ENCODE measurements at regions not wholly inside any gene's neighbourhood (a gene's known extent, or its start where the extent isn't known, plus 50 kb on each side); places are given as distances from the start of the nearest gene placed in this dataset.
"Not testable (repeated sequence)": the region's sequence is repeated elsewhere in the genome, so short reads cannot be mapped to it uniquely, and the experiment has no call there.

DNA sequence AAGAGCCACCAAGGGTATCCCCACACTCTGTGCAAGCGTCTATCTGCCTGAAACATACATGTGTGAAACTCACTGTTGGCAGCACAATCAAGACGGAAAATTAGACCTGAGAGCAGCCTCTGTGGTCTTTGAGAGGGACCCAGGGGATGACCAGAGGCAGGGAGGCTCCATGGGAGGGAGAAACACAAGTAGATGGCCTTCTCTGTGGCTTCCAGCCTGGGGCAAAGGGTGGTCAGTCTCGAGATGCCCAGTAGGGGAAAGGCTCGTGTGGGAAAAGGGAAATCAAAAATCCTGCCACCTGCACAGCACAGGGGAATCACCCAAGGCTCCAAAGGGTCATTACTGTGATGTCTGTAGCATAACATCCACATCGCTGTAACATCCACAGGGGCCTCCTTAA is 823.3 kb downstream of the KCNJ18 start:
- H3K9me3 ChIP-seq (ENCODE audit: control insufficient read depth, insufficient read depth, low read length), result peaks cover 56% of the 10 kb centered on the region
- POLR2A ChIA-PET, result no interaction called here
- H3K27ac ChIP-seq (ENCODE audit: low read depth, low read length), result no peak overlapping the region
- no peaks in the 10 kb centered on the region for H3K27me3 ChIP-seq (ENCODE audit: control insufficient read depth, insufficient read depth, low read length)
- no peak overlapping the region for H3K4me3 ChIP-seq (ENCODE audit: low read depth, low read length)
- DNase-seq (ENCODE audit: low read depth, low spot score), result no peak
- TF ChIP-seq, protein P1, sequence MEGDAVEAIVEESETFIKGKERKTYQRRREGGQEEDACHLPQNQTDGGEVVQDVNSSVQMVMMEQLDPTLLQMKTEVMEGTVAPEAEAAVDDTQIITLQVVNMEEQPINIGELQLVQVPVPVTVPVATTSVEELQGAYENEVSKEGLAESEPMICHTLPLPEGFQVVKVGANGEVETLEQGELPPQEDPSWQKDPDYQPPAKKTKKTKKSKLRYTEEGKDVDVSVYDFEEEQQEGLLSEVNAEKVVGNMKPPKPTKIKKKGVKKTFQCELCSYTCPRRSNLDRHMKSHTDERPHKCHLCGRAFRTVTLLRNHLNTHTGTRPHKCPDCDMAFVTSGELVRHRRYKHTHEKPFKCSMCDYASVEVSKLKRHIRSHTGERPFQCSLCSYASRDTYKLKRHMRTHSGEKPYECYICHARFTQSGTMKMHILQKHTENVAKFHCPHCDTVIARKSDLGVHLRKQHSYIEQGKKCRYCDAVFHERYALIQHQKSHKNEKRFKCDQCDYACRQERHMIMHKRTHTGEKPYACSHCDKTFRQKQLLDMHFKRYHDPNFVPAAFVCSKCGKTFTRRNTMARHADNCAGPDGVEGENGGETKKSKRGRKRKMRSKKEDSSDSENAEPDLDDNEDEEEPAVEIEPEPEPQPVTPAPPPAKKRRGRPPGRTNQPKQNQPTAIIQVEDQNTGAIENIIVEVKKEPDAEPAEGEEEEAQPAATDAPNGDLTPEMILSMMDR (IDR thresholded peaks at IDR 0.05; ENCODE audit: low read depth, low read length), result no peak
- CTCF ChIA-PET, result no interaction called here

- no peak overlapping the region for H3K4me3 ChIP-seq (ENCODE audit: low read depth, low read length)
- no peak overlapping the region for H3K27ac ChIP-seq (ENCODE audit: low read depth, low read length)
Observed at GRCh38 chr17:22516861-22517636, 824.7 kb downstream of the KCNJ18 start.

DNA sequence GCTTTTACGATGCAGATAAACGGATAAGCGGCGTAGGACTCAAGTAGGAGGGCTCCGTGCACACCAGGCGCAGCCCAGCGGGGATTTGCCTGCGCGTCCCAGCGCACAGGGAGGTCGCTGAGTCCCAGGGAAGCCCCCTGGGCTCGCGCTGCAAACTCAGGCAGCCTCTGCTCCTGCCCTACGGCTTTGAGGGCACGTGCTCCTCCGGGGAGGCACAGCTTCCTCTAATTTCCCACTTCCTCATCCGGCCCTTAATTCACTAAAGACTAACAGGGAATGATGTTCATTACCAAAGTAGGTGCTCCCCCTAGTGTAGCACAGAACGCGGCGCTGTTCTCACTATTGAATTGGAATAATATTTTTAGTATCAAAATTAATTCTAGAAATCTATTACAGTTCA is 825.4 kb downstream of the KCNJ18 start:
- TF ChIP-seq, protein P1 (IDR thresholded peaks at IDR 0.05; ENCODE audit: low read depth, low read length), result no peak
- no peak for DNase-seq (ENCODE audit: low read depth, low spot score)
- H3K4me3 ChIP-seq (ENCODE audit: low read depth, low read length), result no peak overlapping the region
- no peak overlapping the region for H3K27ac ChIP-seq (ENCODE audit: low read depth, low read length)
- H3K27me3 ChIP-seq (ENCODE audit: control insufficient read depth, insufficient read depth, low read length), result no peaks in the 10 kb centered on the region
- CTCF ChIA-PET, result no interaction called here
- POLR2A ChIA-PET, result no interaction called here
- peaks cover 47% of the 10 kb centered on the region for H3K9me3 ChIP-seq (ENCODE audit: control insufficient read depth, insufficient read depth, low read length)

More at GRCh38 chr17:22516861-22517636, 824.7 kb downstream of the KCNJ18 start:
- ChIA-PET CTCF (no interaction called here), POLR2A (no interaction called here)
- Histone ChIP-seq H3K27me3 (ENCODE audit: control insufficient read depth, insufficient read depth, low read length) (no peaks in the 10 kb centered on the region), H3K9me3 (ENCODE audit: control insufficient read depth, insufficient read depth, low read length) (peaks cover 52% of the 10 kb centered on the region)
- TF ChIP-seq, protein P1 (IDR thresholded peaks at IDR 0.05; ENCODE audit: low read depth, low read length), result no peak
- DNase-seq (ENCODE audit: low read depth, low spot score), result no peak

GRCh38 chr17:22518185-22518584 is 825.9 kb downstream of the KCNJ18 start:
- Histone ChIP-seq H3K27ac (ENCODE audit: low read depth, low read length) (no peak overlapping the region), H3K4me3 (ENCODE audit: low read depth, low read length) (no peak overlapping the region), H3K27me3 (ENCODE audit: control insufficient read depth, insufficient read depth, low read length) (no peaks in the 10 kb centered on the region), H3K9me3 (ENCODE audit: control insufficient read depth, insufficient read depth, low read length) (peaks cover 42% of the 10 kb centered on the region)
- DNase-seq (ENCODE audit: low read depth, low spot score), result no peak
- ChIA-PET CTCF (no interaction called here), POLR2A (no interaction called here)
- TF ChIP-seq, protein P1 (IDR thresholded peaks at IDR 0.05; ENCODE audit: low read depth, low read length), result no peak

DNA sequence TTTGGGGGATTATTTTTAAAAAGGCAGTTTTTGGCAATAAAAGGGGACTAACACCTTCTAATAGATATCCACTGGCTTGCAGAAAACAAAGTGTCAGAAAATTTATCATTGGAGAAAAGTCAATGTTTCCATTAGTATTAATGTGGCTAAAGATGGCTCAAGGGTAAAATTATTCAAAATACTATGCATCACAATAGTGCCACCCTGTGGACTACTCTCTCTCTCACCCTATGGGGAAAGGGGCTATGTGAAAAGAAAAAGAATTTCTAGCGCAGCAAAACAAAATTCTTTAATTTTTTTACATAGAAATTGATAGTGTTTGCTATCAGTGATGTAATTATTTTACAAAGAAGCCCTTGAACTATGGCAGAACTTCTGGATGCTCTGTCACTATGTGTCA is 856.5 kb downstream of the KCNJ18 start:
- POLR2A ChIA-PET; CTCF ChIA-PET; H3K4me3 ChIP-seq (ENCODE audit: low read depth, low read length); H3K27me3 ChIP-seq (ENCODE audit: control insufficient read depth, insufficient read depth, low read length); H3K27ac ChIP-seq (ENCODE audit: low read depth, low read length); DNase-seq (ENCODE audit: low read depth, low spot score): not testable (repeated sequence)
- peaks cover 16% of the 10 kb centered on the region for H3K9me3 ChIP-seq (ENCODE audit: control insufficient read depth, insufficient read depth, low read length)

GRCh38 chr17:22551695-22552415 is 859.5 kb downstream of the KCNJ18 start:
- H3K9me3 ChIP-seq (ENCODE audit: control insufficient read depth, insufficient read depth, low read length), result peaks cover 12% of the 10 kb centered on the region
- POLR2A ChIA-PET; H3K27ac ChIP-seq (ENCODE audit: low read depth, low read length); DNase-seq (ENCODE audit: low read depth, low spot score); CTCF ChIA-PET; H3K27me3 ChIP-seq (ENCODE audit: control insufficient read depth, insufficient read depth, low read length); H3K4me3 ChIP-seq (ENCODE audit: low read depth, low read length): not testable (repeated sequence)

Data from AG04450 (cell line).